ENCODE measurements at regions not wholly inside any gene's neighbourhood (a gene's known extent, or its start where the extent isn't known, plus 50 kb on each side); places are given as distances from the start of the nearest gene placed in this dataset.

- TF ChIP-seq CTCF (IDR thresholded peaks at IDR 0.05): no peak
- TF ChIP-seq POLR2A (IDR thresholded peaks at IDR 0.05): no peak
Observed at GRCh38 chr4:170325599-170325998, 235.8 kb upstream of the AADAT start.

Data from right lobe of liver (tissue), 4 donors.